Kidney capillary endothelial cell (primary cell): ENCODE measurements at regions not wholly inside any gene's neighbourhood (a gene's known extent, or its start where the extent isn't known, plus 50 kb on each side); places are given as distances from the start of the nearest gene placed in this dataset.
"Not testable (repeated sequence)": the region's sequence is repeated elsewhere in the genome, so short reads cannot be mapped to it uniquely, and the experiment has no call there.

Experiments used
- DNase-seq: peaks from one replicate; pipeline ENCODE4 v3.0.0-alpha.2; 2018; ENCODE audit warnings: low spot score

GRCh38 chr14:45716572-45716971 is 463.6 kb upstream of the MIS18BP1 start:
- no peak for DNase-seq

GRCh38 chr14:45715946-45716345 is 462.9 kb upstream of the MIS18BP1 start:
- no peak for DNase-seq

GRCh38 chr14:45709541-45709940 is 456.5 kb upstream of the MIS18BP1 start:
- no peak for DNase-seq

GRCh38 chr14:45705940-45706534 is 453.0 kb upstream of the MIS18BP1 start:
- DNase-seq, result no peak

GRCh38 chr14:45699471-45699870 is 446.5 kb upstream of the MIS18BP1 start:
- no peak for DNase-seq

- DNase-seq, result no peak
Observed at GRCh38 chr14:45698462-45699134, 445.6 kb upstream of the MIS18BP1 start.

GRCh38 chr14:45686771-45687170 is 433.8 kb upstream of the MIS18BP1 start:
- DNase-seq, result no peak

- DNase-seq, result no peak
Observed at GRCh38 chr14:45680531-45680930, 427.5 kb upstream of the MIS18BP1 start.

GRCh38 chr14:45679853-45680252 is 426.9 kb upstream of the MIS18BP1 start:
- peak; percentile 73 for DNase-seq

GRCh38 chr14:45678163-45678562 is 425.2 kb upstream of the MIS18BP1 start:
- no peak for DNase-seq

- DNase-seq, result no peak
Observed at GRCh38 chr14:45673420-45673819, 420.4 kb upstream of the MIS18BP1 start.

GRCh38 chr14:45664668-45665356 is 411.8 kb upstream of the MIS18BP1 start:
- DNase-seq, result no peak

- DNase-seq, result no peak
Observed at GRCh38 chr14:45658917-45659299, 405.9 kb upstream of the MIS18BP1 start.

GRCh38 chr14:45658226-45658916 is 405.4 kb upstream of the MIS18BP1 start:
- no peak for DNase-seq

- no peak for DNase-seq
Observed at GRCh38 chr14:45651890-45652289, 398.9 kb upstream of the MIS18BP1 start.

GRCh38 chr14:45650754-45651153 is 397.8 kb upstream of the MIS18BP1 start:
- no peak for DNase-seq

GRCh38 chr14:45649051-45649450 is 396.0 kb upstream of the MIS18BP1 start:
- DNase-seq, result no peak

- DNase-seq, result no peak
Observed at GRCh38 chr14:45641541-45641940, 388.5 kb upstream of the MIS18BP1 start.

GRCh38 chr14:45634651-45635441 is 381.8 kb upstream of the MIS18BP1 start:
- not testable (repeated sequence) for DNase-seq

- DNase-seq, result no peak
Observed at GRCh38 chr14:45633220-45633984, 380.4 kb upstream of the MIS18BP1 start.

GRCh38 chr14:45621731-45622130 is 368.7 kb upstream of the MIS18BP1 start:
- no peak for DNase-seq
